Spleen (tissue), 11 donors: ENCODE measurements at regions not wholly inside any gene's neighbourhood (a gene's known extent, or its start where the extent isn't known, plus 50 kb on each side); places are given as distances from the start of the nearest gene placed in this dataset.

ENCODE experiments used
- DNase-seq: peaks from one replicate; pipeline ENCODE4 v3.0.0-alpha.2; 2020
- H3K27ac ChIP-seq, 8 donors: fragments of 200-600 bp; sonication (generic) in 7 of 8; 1 replicate in 4 of 8; 2 replicates in 4 of 8; pipeline versions ENCODE4 v1.5.0 to v1.8.0; 2016 to 2021; ENCODE audit warnings: inconsistent platforms in 4 of 8, mild to moderate bottlenecking in 4 of 8, moderate library complexity in 1 of 8
- H3K27me3 ChIP-seq, 7 donors: fragments of 200-600 bp; sonication (generic) in 6 of 7; replicated peaks in 1 of 7; 1 replicate in 4 of 7; 2 replicates in 3 of 7; pipeline versions ENCODE4 v1.5.0 to v1.8.0; 2016 to 2021; ENCODE audit warnings: inconsistent platforms in 3 of 7, mild to moderate bottlenecking in 1 of 7
- H3K36me3 ChIP-seq, 6 donors: fragments of 200-600 bp; sonication (generic) in 5 of 6; 1 replicate in 4 of 6; 2 replicates in 2 of 6; pipeline versions ENCODE4 v1.5.0 to v1.8.0; 2016 to 2021; ENCODE audit warnings: inconsistent platforms in 2 of 6
- H3K4me1 ChIP-seq, 6 donors: fragments of 200-600 bp; sonication (generic) in 5 of 6; 1 replicate in 3 of 6; 2 replicates in 3 of 6; pipeline versions ENCODE4 v1.5.0 to v1.8.0; 2016 to 2021; ENCODE audit warnings: inconsistent platforms in 3 of 6
- H3K4me3 ChIP-seq, 8 donors: fragments of 200-600 bp; sonication (generic) in 7 of 8; 1 replicate in 4 of 8; 2 replicates in 4 of 8; pipeline versions ENCODE4 v1.5.0 to v1.8.0; 2016 to 2021; ENCODE audit warnings: inconsistent platforms in 4 of 8, mild to moderate bottlenecking in 4 of 8, moderate library complexity in 2 of 8
- H3K9me3 ChIP-seq, 8 donors: fragments of 200-600 bp; sonication (generic) in 7 of 8; 1 replicate in 4 of 8; 2 replicates in 4 of 8; pipeline versions ENCODE4 v1.5.0 to v1.8.0; 2016 to 2021; ENCODE audit warnings: inconsistent platforms in 4 of 8
- CTCF ChIP-seq, 11 experiments: fragments of 200-600 bp in 7 of 11; fragments of 450-650 bp in 4 of 11; sonication (generic) in 4 of 11; IDR thresholded peaks in 8 of 11; conservative IDR thresholded peaks in 3 of 11; 1 replicate in 7 of 11; 2 replicates in 4 of 11; pipeline versions ENCODE4 v1.4.0 to v1.8.0; 2016 to 2021; ENCODE audit warnings: antibody characterized with exemption in 11 of 11, inconsistent platforms in 4 of 11, mild to moderate bottlenecking in 1 of 11
- POLR2A ChIP-seq, 3 donors: fragments of 450-650 bp; IDR thresholded peaks; one replicate each; pipeline ENCODE4 v1.5.1; 2017; ENCODE audit warnings: antibody characterized with exemption in 3 of 3, mild to moderate bottlenecking in 1 of 3
- POLR2AphosphoS5 ChIP-seq, 3 donors: sonication (generic); formaldehyde crosslinking; IDR thresholded peaks; one replicate each; pipeline ENCODE4 v1.5.1; 2017; ENCODE audit warnings: antibody characterized with exemption in 3 of 3
- WGBS, 5 donors: extraction: QIAGEN DNeasy Blood & Tissue Kit in 3 of 5; methylation state at CpG; one replicate each; pipeline versions ENCODE4 v1.1.5 to v1.1.7; 2013 to 2018; 5-methylcytosine and 5-hydroxymethylcytosine counted together
- intact Hi-C: fragments of 100-400 bp; cut with DNase I; formaldehyde crosslinking; loops from one replicate; pipeline ENCODE4 v1.15.0; 2023; ENCODE audit warnings: low total_unique reads
- donor health status: healthy with polysubstance abuse.
- donor health status: DM: no; HTN: no; CAD: no; lungs with moderate emphysema.
- donor health status: DM: no; HTN: no; CAD: no.
- donor health status: Bipolar disorder and iron deficiency.
- donor health status: healthy.
- donor health status: DM: no; HTN: no; CAD: no.
- donor health status: DM: yes; HTN: yes; CAD: no.

- H3K36me3 ChIP-seq = no peaks in the 10 kb centered on the region
- H3K4me1 ChIP-seq = no peaks in the 10 kb centered on the region
- no peak for TF ChIP-seq POLR2AphosphoS5 (IDR thresholded peaks at IDR 0.05)
- no peak for TF ChIP-seq POLR2A (IDR thresholded peaks at IDR 0.05)
- intact Hi-C loops = no loop called here
- H3K27ac ChIP-seq = no peak overlapping the region
- no peak overlapping the region for H3K4me3 ChIP-seq
- 86 to 95% (median 91%) methylated on average over 7 of the region's 7 CpGs for WGBS, 5 donors
- no peaks in the 10 kb centered on the region for H3K27me3 ChIP-seq
- no peak for DNase-seq
- H3K9me3 ChIP-seq = peaks cover 0 to 7% (median 0%) of the 10 kb centered on the region in 8 donors
Measured at GRCh38 chr2:140027320-140027719, 1247.1 kb upstream of the NXPH2 start.

- no peak for DNase-seq
- H3K27me3 ChIP-seq = no peaks in the 10 kb centered on the region
- H3K4me3 ChIP-seq = no peak overlapping the region
- H3K27ac ChIP-seq = no peak overlapping the region
- intact Hi-C loops = no loop called here
- 15 to 25% (median 22%) methylated on average over 2 of the region's 2 CpGs for WGBS, 5 donors
- H3K4me1 ChIP-seq = no peaks in the 10 kb centered on the region
- H3K9me3 ChIP-seq = peaks cover 0 to 4% (median 0%) of the 10 kb centered on the region in 8 donors
- no peak for TF ChIP-seq POLR2A (IDR thresholded peaks at IDR 0.05)
- no peak for TF ChIP-seq POLR2AphosphoS5 (IDR thresholded peaks at IDR 0.05)
- no peak for TF ChIP-seq CTCF (IDR thresholded peaks at IDR 0.05 in 8 of 11, conservative IDR thresholded peaks at IDR 0.05 in 3 of 11)
- H3K36me3 ChIP-seq = no peaks in the 10 kb centered on the region
Measured at GRCh38 chr2:140023291-140023690, 1243.1 kb upstream of the NXPH2 start.

GRCh38 chr2:140018541-140018940 lies 1238.4 kb upstream of the NXPH2 start:
- intact Hi-C loops = no loop called here
- no peaks in the 10 kb centered on the region for H3K4me1 ChIP-seq
- WGBS, 5 donors = 48 to 80% (median 64%) methylated on average over 2 of the region's 2 CpGs
- H3K27ac ChIP-seq = no peak overlapping the region
- H3K36me3 ChIP-seq = no peaks in the 10 kb centered on the region
- no peaks in the 10 kb centered on the region for H3K9me3 ChIP-seq
- H3K27me3 ChIP-seq = no peaks in the 10 kb centered on the region
- TF ChIP-seq CTCF (IDR thresholded peaks at IDR 0.05 in 8 of 11, conservative IDR thresholded peaks at IDR 0.05 in 3 of 11) = no peak
- TF ChIP-seq POLR2A (IDR thresholded peaks at IDR 0.05) = no peak
- TF ChIP-seq POLR2AphosphoS5 (IDR thresholded peaks at IDR 0.05) = no peak
- DNase-seq = no peak
- H3K4me3 ChIP-seq = no peak overlapping the region

- H3K27me3 ChIP-seq = no peaks in the 10 kb centered on the region
- TF ChIP-seq CTCF (IDR thresholded peaks at IDR 0.05 in 8 of 11, conservative IDR thresholded peaks at IDR 0.05 in 3 of 11) = no peak
- TF ChIP-seq POLR2A (IDR thresholded peaks at IDR 0.05) = no peak
- no peak for TF ChIP-seq POLR2AphosphoS5 (IDR thresholded peaks at IDR 0.05)
- H3K27ac ChIP-seq = no peak overlapping the region
- no peak for DNase-seq
- intact Hi-C loops = no loop called here
- no peaks in the 10 kb centered on the region for H3K4me1 ChIP-seq
- no peak overlapping the region for H3K4me3 ChIP-seq
- WGBS, 5 donors = 71 to 79% (median 77%) methylated on average over 1 of the region's 1 CpG
- no peaks in the 10 kb centered on the region for H3K36me3 ChIP-seq
- H3K9me3 ChIP-seq = peaks cover 0 to 10% (median 0%) of the 10 kb centered on the region in 8 donors
Measured at GRCh38 chr2:140014204-140014546, 1234.0 kb upstream of the NXPH2 start.
